Left ventricle myocardium inferior (tissue), 1 donor: ENCODE measurements at regions not wholly inside any gene's neighbourhood (a gene's known extent, or its start where the extent isn't known, plus 50 kb on each side); places are given as distances from the start of the nearest gene placed in this dataset.

ENCODE experiments used
- DNase-seq: peaks from one replicate; pipeline ENCODE4 v3.0.0-alpha.2; 2020
- H3K27ac ChIP-seq: fragments of 200-600 bp; replicated peaks from 2 replicates; pipeline ENCODE4 v1.8.0; 2021
- H3K27me3 ChIP-seq: fragments of 200-600 bp; 2 replicates; pipeline ENCODE4 v1.8.0; 2021; ENCODE audit warnings: low read depth
- H3K36me3 ChIP-seq: fragments of 200-600 bp; 2 replicates; pipeline ENCODE4 v1.8.0; 2021
- H3K4me1 ChIP-seq: fragments of 200-600 bp; 2 replicates; pipeline ENCODE4 v1.8.0; 2021
- H3K4me3 ChIP-seq: fragments of 200-600 bp; 2 replicates; pipeline ENCODE4 v1.8.0; 2021; ENCODE audit warnings: mild to moderate bottlenecking, moderate library complexity
- H3K9me3 ChIP-seq: fragments of 200-600 bp; replicated peaks from 2 replicates; pipeline ENCODE4 v1.8.0; 2021
- intact Hi-C: fragments of 100-400 bp; cut with micrococcal nuclease; formaldehyde crosslinking; loops from one replicate; pipeline ENCODE4 v1.11.0; 2022
- TF ChIP-seq, protein P1 (sequence below): fragments of 200-600 bp; IDR thresholded peaks from 2 replicates; pipeline ENCODE4 v1.8.0; 2021; ENCODE audit warnings: antibody characterized with exemption, mild to moderate bottlenecking, borderline replicate concordance
- donor health status: DM: no; HTN: yes; CAD: no; lungs with severe emphysema.

DNA sequence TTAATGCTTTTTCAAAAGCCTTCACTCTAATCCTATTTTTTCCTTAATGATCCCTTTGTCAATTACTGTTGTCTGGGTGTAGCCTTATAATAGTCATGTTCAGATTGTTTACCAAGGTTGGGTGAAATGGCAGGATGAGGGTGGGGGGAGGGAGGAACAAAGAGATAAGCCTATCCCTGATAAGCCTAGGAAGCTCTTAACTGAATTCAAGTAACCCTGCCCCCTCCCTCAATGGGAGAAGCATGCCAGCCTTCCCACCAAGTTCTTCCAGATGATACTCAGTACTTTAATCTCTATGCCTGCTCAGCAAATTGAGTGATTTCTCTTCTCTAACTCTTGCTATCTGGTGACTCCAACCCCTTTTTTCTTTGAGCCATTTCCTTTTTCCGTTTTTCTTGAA lies 180.3 kb upstream of the ETAA1 start:
- no peak overlapping the region for H3K4me3 ChIP-seq
- TF ChIP-seq, protein P1, sequence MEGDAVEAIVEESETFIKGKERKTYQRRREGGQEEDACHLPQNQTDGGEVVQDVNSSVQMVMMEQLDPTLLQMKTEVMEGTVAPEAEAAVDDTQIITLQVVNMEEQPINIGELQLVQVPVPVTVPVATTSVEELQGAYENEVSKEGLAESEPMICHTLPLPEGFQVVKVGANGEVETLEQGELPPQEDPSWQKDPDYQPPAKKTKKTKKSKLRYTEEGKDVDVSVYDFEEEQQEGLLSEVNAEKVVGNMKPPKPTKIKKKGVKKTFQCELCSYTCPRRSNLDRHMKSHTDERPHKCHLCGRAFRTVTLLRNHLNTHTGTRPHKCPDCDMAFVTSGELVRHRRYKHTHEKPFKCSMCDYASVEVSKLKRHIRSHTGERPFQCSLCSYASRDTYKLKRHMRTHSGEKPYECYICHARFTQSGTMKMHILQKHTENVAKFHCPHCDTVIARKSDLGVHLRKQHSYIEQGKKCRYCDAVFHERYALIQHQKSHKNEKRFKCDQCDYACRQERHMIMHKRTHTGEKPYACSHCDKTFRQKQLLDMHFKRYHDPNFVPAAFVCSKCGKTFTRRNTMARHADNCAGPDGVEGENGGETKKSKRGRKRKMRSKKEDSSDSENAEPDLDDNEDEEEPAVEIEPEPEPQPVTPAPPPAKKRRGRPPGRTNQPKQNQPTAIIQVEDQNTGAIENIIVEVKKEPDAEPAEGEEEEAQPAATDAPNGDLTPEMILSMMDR: no peak
- H3K27ac ChIP-seq: no peak overlapping the region
- H3K4me1 ChIP-seq: no peaks in the 10 kb centered on the region
- peaks cover 15% of the 10 kb centered on the region for H3K9me3 ChIP-seq
- H3K36me3 ChIP-seq: no peaks in the 10 kb centered on the region
- DNase-seq: no peak
- peaks cover 7% of the 10 kb centered on the region for H3K27me3 ChIP-seq
- intact Hi-C loops: no loop called here

- Histone ChIP-seq H3K27ac (no peak overlapping the region), H3K27me3 (peaks cover 4% of the 10 kb centered on the region), H3K9me3 (peaks cover 15% of the 10 kb centered on the region), H3K4me3 (no peak overlapping the region), H3K4me1 (no peaks in the 10 kb centered on the region), H3K36me3 (no peaks in the 10 kb centered on the region)
- intact Hi-C loops: no loop called here
- no peak for DNase-seq
- TF ChIP-seq, protein P1: no peak
These were observed 179.7 kb upstream of the ETAA1 start for GRCh38 chr2:67217398-67217797.

GRCh38 chr2:67218056-67218455 lies 179.1 kb upstream of the ETAA1 start:
- DNase-seq: no peak
- no peaks in the 10 kb centered on the region for H3K4me1 ChIP-seq
- no peaks in the 10 kb centered on the region for H3K36me3 ChIP-seq
- H3K4me3 ChIP-seq: no peak overlapping the region
- H3K27ac ChIP-seq: no peak overlapping the region
- intact Hi-C loops: no loop called here
- TF ChIP-seq, protein P1: no peak
- H3K9me3 ChIP-seq: peaks cover 15% of the 10 kb centered on the region
- peaks cover 4% of the 10 kb centered on the region for H3K27me3 ChIP-seq

DNA sequence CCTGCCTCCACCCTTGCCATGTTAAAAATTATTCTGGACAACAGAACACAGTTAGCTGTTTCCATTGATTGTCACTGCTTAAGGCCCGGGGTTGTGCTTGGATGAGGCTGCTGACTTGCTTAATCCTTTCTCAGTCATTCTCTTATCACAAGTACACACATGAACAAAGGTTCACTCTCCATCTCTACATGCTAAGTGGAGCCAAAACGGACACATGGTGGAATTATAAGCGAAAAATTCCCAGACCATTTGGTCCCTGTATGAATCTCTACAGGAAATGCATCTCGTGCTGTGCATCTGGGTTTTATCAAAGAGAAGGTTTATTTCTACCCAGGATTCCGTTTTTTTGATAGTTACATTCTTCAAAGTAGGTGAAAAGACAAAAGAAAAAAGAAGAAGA lies 177.5 kb upstream of the ETAA1 start:
- H3K4me1 ChIP-seq: no peaks in the 10 kb centered on the region
- H3K27me3 ChIP-seq: no peaks in the 10 kb centered on the region
- intact Hi-C loops: no loop called here
- H3K36me3 ChIP-seq: no peaks in the 10 kb centered on the region
- no peak for DNase-seq
- H3K9me3 ChIP-seq: peaks cover 15% of the 10 kb centered on the region
- TF ChIP-seq, protein P1: no peak
- no peak overlapping the region for H3K4me3 ChIP-seq
- H3K27ac ChIP-seq: no peak overlapping the region

GRCh38 chr2:67221266-67221665 lies 175.9 kb upstream of the ETAA1 start:
- H3K27ac ChIP-seq: no peak overlapping the region
- no peaks in the 10 kb centered on the region for H3K4me1 ChIP-seq
- DNase-seq: no peak
- TF ChIP-seq, protein P1: no peak
- no peaks in the 10 kb centered on the region for H3K27me3 ChIP-seq
- intact Hi-C loops: no loop called here
- H3K9me3 ChIP-seq: peaks cover 15% of the 10 kb centered on the region
- H3K36me3 ChIP-seq: no peaks in the 10 kb centered on the region
- no peak overlapping the region for H3K4me3 ChIP-seq
